T-cell (primary cell): ENCODE measurements at regions not wholly inside any gene's neighbourhood (a gene's known extent, or its start where the extent isn't known, plus 50 kb on each side); places are given as distances from the start of the nearest gene placed in this dataset.
"Not testable (repeated sequence)": the region's sequence is repeated elsewhere in the genome, so short reads cannot be mapped to it uniquely, and the experiment has no call there.

Source experiments
- ATAC-seq, 4 experiments: fragments of 200-7000 bp in 3 of 4; fragments of 150-1000 bp in 1 of 4; cut with Tn5 transposase; replicated peaks in 1 of 4; 1 replicate in 3 of 4; 2 replicates in 1 of 4; pipeline ENCODE4 v1.10.0; 2021; ENCODE audit warnings: moderate library complexity in 3 of 4, mild to moderate bottlenecking in 2 of 4, moderate number of reproducible peaks in 1 of 4
- CTCF ChIA-PET, 2 donors: fragments of 300-600 bp; sonication (Branson Sonifier 250); formaldehyde crosslinking; loops; one replicate each; lab custom pipeline; 2022; ENCODE audit warnings: antibody characterized with exemption in 2 of 2; lab: Charles Lee
- POLR2A ChIA-PET, 2 donors: fragments of 300-600 bp; sonication (Branson Sonifier 250); formaldehyde crosslinking; loops; one replicate each; lab custom pipeline; 2022; ENCODE audit warnings: antibody characterized with exemption in 2 of 2; lab: Charles Lee
- DNase-seq, 35 experiments: peaks; one replicate each; pipeline versions ENCODE4 v3.0.0 to v3.0.0-alpha.2; 2013 to 2023
- H3K27ac ChIP-seq: one replicate; pipeline ENCODE4 v1.5.1; 2013; ENCODE audit warnings: low read length
- H3K27me3 ChIP-seq, 2 experiments: replicated peaks in 1 of 2; 1 replicate in 1 of 2; 2 replicates in 1 of 2; pipeline versions ENCODE4 v1.6.1 to v1.7.0; 2013; ENCODE audit warnings: low read length in 1 of 2, mixed read lengths in 1 of 2; ENCODE audit not compliant: control insufficient read depth in 2 of 2, insufficient read depth in 2 of 2; ENCODE audit errors: extremely low read depth in 1 of 2
- H3K36me3 ChIP-seq, 2 donors: 1 replicate in 1 of 2; 2 replicates in 1 of 2; pipeline versions ENCODE4 v1.6.1 to v1.7.0; 2013; ENCODE audit warnings: low read length in 1 of 2; ENCODE audit not compliant: control insufficient read depth in 2 of 2, insufficient read depth in 1 of 2; ENCODE audit errors: extremely low read depth in 1 of 2
- H3K4me1 ChIP-seq, 2 experiments: 1 replicate in 1 of 2; 2 replicates in 1 of 2; pipeline versions ENCODE4 v1.6.1 to v1.7.0; 2013; ENCODE audit warnings: low read length in 2 of 2, mixed read lengths in 1 of 2; ENCODE audit not compliant: insufficient read depth in 2 of 2, control insufficient read depth in 1 of 2; ENCODE audit errors: extremely low read depth in 1 of 2
- H3K4me3 ChIP-seq, 2 donors: 1 replicate in 1 of 2; 2 replicates in 1 of 2; pipeline versions ENCODE4 v1.5.1 to v1.7.0; 2013; ENCODE audit warnings: mild to moderate bottlenecking in 2 of 2, low read length in 1 of 2, moderate library complexity in 1 of 2; ENCODE audit not compliant: control insufficient read depth in 1 of 2; ENCODE audit errors: extremely low read depth in 1 of 2
- H3K9me3 ChIP-seq: 2 replicates; pipeline ENCODE4 v1.7.0; 2013
- H3K27ac Mint-ChIP-seq, 2 donors: one replicate each; pipeline ENCODE4 v1.8.0; 2020 to 2021; ENCODE audit warnings: mild to moderate bottlenecking in 2 of 2, mixed read lengths in 2 of 2
- H3K27me3 Mint-ChIP-seq, 2 donors: one replicate each; pipeline ENCODE4 v1.8.0; 2021 to 2022; ENCODE audit warnings: mixed read lengths in 2 of 2
- H3K36me3 Mint-ChIP-seq: one replicate; pipeline ENCODE4 v1.8.0; 2021; ENCODE audit warnings: mixed read lengths
- H3K4me1 Mint-ChIP-seq, 3 donors: one replicate each; pipeline ENCODE4 v1.8.0; 2020 to 2022; ENCODE audit warnings: mixed read lengths in 3 of 3, mild to moderate bottlenecking in 1 of 3
- H3K4me3 Mint-ChIP-seq, 3 donors: one replicate each; pipeline ENCODE4 v1.8.0; 2020 to 2022; ENCODE audit warnings: mild to moderate bottlenecking in 3 of 3, mixed read lengths in 3 of 3, moderate library complexity in 3 of 3
- H3K9me3 Mint-ChIP-seq, 3 donors: one replicate each; pipeline ENCODE4 v1.8.0; 2020 to 2022; ENCODE audit warnings: mixed read lengths in 3 of 3
- WGBS: methylation state at CpG from one replicate; pipeline ENCODE4 v1.1.5; 2013; ENCODE audit warnings: missing lambda C conversion rate; ENCODE audit not compliant: insufficient coverage; 5-methylcytosine and 5-hydroxymethylcytosine counted together

- H3K9me3 ChIP-seq, H3K4me3 Mint-ChIP-seq: not testable (repeated sequence)
These were observed 508.3 kb downstream of the IRS1 start for GRCh38 chr2:226291281-226291680.

GRCh38 chr2:226286916-226287315, 512.7 kb downstream of the IRS1 start:
- Histone ChIP-seq H3K36me3 (no peaks in the 10 kb centered on the region), H3K9me3 (no peaks in the 10 kb centered on the region), H3K27ac (no peak overlapping the region), H3K4me1 (no peaks in the 10 kb centered on the region), H3K27me3 (peaks cover 0 to 3% of the 10 kb centered on the region in 2 experiments), H3K4me3 (no peak overlapping the region)
- H3K4me1 Mint-ChIP-seq = no peaks in the 10 kb centered on the region
- POLR2A ChIA-PET = no interaction called here
- CTCF ChIA-PET = no interaction called here
- H3K27me3 Mint-ChIP-seq = peaks cover 2 to 11% of the 10 kb centered on the region in 2 donors
- H3K27ac Mint-ChIP-seq = no peak overlapping the region
- ATAC-seq (no peak), DNase-seq (no peak)
- H3K4me3 Mint-ChIP-seq = no peak overlapping the region
- WGBS = 80% methylated on average over 1 of the region's 2 CpGs
- no peaks in the 10 kb centered on the region for H3K36me3 Mint-ChIP-seq
- peaks cover 0 to 13% (median 5%) of the 10 kb centered on the region in 3 donors for H3K9me3 Mint-ChIP-seq

More at GRCh38 chr2:226291281-226291680, 508.3 kb downstream of the IRS1 start:
- H3K9me3 Mint-ChIP-seq = peaks cover 7 to 20% (median 7%) of the 10 kb centered on the region in 3 donors
- H3K36me3 Mint-ChIP-seq, H3K4me1 Mint-ChIP-seq, H3K27ac ChIP-seq, H3K4me3 ChIP-seq, H3K27me3 ChIP-seq, H3K27ac Mint-ChIP-seq, H3K36me3 ChIP-seq, H3K4me1 ChIP-seq, DNase-seq, POLR2A ChIA-PET, ATAC-seq: not testable (repeated sequence)
- CTCF ChIA-PET = interaction anchor here in 1 of 2 donors (0.7 kb wide), 1 partner anchor 121 kb away, joined by 5 read pairs; no protein-coding TSS in a partner anchor
- H3K27me3 Mint-ChIP-seq = peaks cover 7 to 15% of the 10 kb centered on the region in 2 donors
- 100% methylated on average over 1 of the region's 1 CpG for WGBS

- Mint-ChIP-seq H3K4me1 (no peaks in the 10 kb centered on the region), H3K9me3 (no peaks in the 10 kb centered on the region), H3K27ac (no peak overlapping the region), H3K36me3 (no peaks in the 10 kb centered on the region), H3K27me3 (peaks cover 2 to 14% of the 10 kb centered on the region in 2 donors), H3K4me3 (no peak overlapping the region)
- Histone ChIP-seq H3K4me1 (no peaks in the 10 kb centered on the region), H3K36me3 (no peaks in the 10 kb centered on the region), H3K4me3 (no peak overlapping the region), H3K27ac (no peak overlapping the region), H3K9me3 (no peaks in the 10 kb centered on the region), H3K27me3 (peaks cover 0 to 3% of the 10 kb centered on the region in 2 experiments)
- ChIA-PET CTCF (no interaction called here), POLR2A (no interaction called here)
- DNase-seq = no peak
- WGBS = 40% methylated on average over 1 of the region's 2 CpGs
- ATAC-seq = no peak
These were observed 515.8 kb downstream of the IRS1 start for GRCh38 chr2:226283796-226284195.

- Histone ChIP-seq H3K4me1 (no peaks in the 10 kb centered on the region), H3K36me3 (no peaks in the 10 kb centered on the region), H3K9me3 (no peaks in the 10 kb centered on the region), H3K4me3 (no peak overlapping the region), H3K27ac (no peak overlapping the region), H3K27me3 (peaks cover 0 to 3% of the 10 kb centered on the region in 2 experiments)
- no CpG with 5 or more reads among the region's 1 CpG for WGBS
- H3K27me3 Mint-ChIP-seq = peaks cover 2 to 14% of the 10 kb centered on the region in 2 donors
- ChIA-PET POLR2A (no interaction called here), CTCF (no interaction called here)
- no peaks in the 10 kb centered on the region for H3K36me3 Mint-ChIP-seq
- no peaks in the 10 kb centered on the region for H3K9me3 Mint-ChIP-seq
- ATAC-seq (no peak), DNase-seq (no peak)
- no peak overlapping the region for H3K27ac Mint-ChIP-seq
- H3K4me3 Mint-ChIP-seq = no peak overlapping the region
- H3K4me1 Mint-ChIP-seq = no peaks in the 10 kb centered on the region
These were observed 517.5 kb downstream of the IRS1 start for GRCh38 chr2:226282151-226282550.

GRCh38 chr2:226280136-226280535, 519.5 kb downstream of the IRS1 start:
- WGBS = no CpG with 5 or more reads among the region's 2 CpGs
- H3K4me1 Mint-ChIP-seq, POLR2A ChIA-PET, DNase-seq, H3K27me3 Mint-ChIP-seq, CTCF ChIA-PET, H3K9me3 Mint-ChIP-seq, ATAC-seq, H3K4me1 ChIP-seq, H3K4me3 ChIP-seq, H3K36me3 Mint-ChIP-seq, H3K27ac Mint-ChIP-seq, H3K9me3 ChIP-seq, H3K4me3 Mint-ChIP-seq, H3K27ac ChIP-seq, H3K36me3 ChIP-seq, H3K27me3 ChIP-seq: not testable (repeated sequence)

GRCh38 chr2:226275215-226275614, 524.4 kb downstream of the IRS1 start:
- no CpG with 5 or more reads among the region's 1 CpG for WGBS
- H3K4me3 Mint-ChIP-seq = no peak overlapping the region

GRCh38 chr2:226274143-226274542, 525.5 kb downstream of the IRS1 start:
- no peak overlapping the region for H3K27ac ChIP-seq
- WGBS = no CpG with 5 or more reads among the region's 8 CpGs
- CTCF ChIA-PET = no interaction called here
- no peaks in the 10 kb centered on the region for H3K36me3 ChIP-seq
- ATAC-seq (no peak), DNase-seq (no peak)
- no peak overlapping the region for H3K4me3 ChIP-seq
- Mint-ChIP-seq H3K9me3 (no peaks in the 10 kb centered on the region), H3K4me1 (no peaks in the 10 kb centered on the region), H3K27ac (no peak overlapping the region), H3K36me3 (no peaks in the 10 kb centered on the region), H3K27me3 (peaks cover 10 to 18% of the 10 kb centered on the region in 2 donors), H3K4me3 (no peak overlapping the region)
- H3K27me3 ChIP-seq = no peaks in the 10 kb centered on the region
- no peaks in the 10 kb centered on the region for H3K9me3 ChIP-seq
- POLR2A ChIA-PET = no interaction called here
- no peaks in the 10 kb centered on the region for H3K4me1 ChIP-seq

More at GRCh38 chr2:226275215-226275614, 524.4 kb downstream of the IRS1 start:
- H3K4me1 Mint-ChIP-seq = no peaks in the 10 kb centered on the region
- no peak for DNase-seq
- ChIA-PET CTCF (no interaction called here), POLR2A (interaction anchor here in 1 of 2 donors (0.6 kb wide), 2 partner anchors 95 to 352 kb away, joined by 3 read pairs; no protein-coding TSS in a partner anchor)
- Histone ChIP-seq H3K36me3 (no peaks in the 10 kb centered on the region), H3K27me3 (no peaks in the 10 kb centered on the region), H3K27ac (no peak overlapping the region), H3K4me3 (no peak overlapping the region), H3K4me1 (no peaks in the 10 kb centered on the region), H3K9me3 (no peaks in the 10 kb centered on the region)
- H3K36me3 Mint-ChIP-seq = no peaks in the 10 kb centered on the region
- no peak overlapping the region for H3K27ac Mint-ChIP-seq
- peaks cover 5 to 12% of the 10 kb centered on the region in 2 donors for H3K27me3 Mint-ChIP-seq
- ATAC-seq = no peak
- no peaks in the 10 kb centered on the region for H3K9me3 Mint-ChIP-seq
